AG10803 (cell line): ENCODE measurements at regions not wholly inside any gene's neighbourhood (a gene's known extent, or its start where the extent isn't known, plus 50 kb on each side); places are given as distances from the start of the nearest gene placed in this dataset.
A peak's percentile ranks its signal among the peaks of the same experiment; 100 is the strongest.

Experiments
- DNase-seq: peaks from one replicate; pipeline ENCODE4 v3.0.0; 2010; ENCODE audit warnings: low read depth
- H3K4me3 ChIP-seq: 2 replicates; pipeline ENCODE4 v1.5.1; 2011; ENCODE audit warnings: mild to moderate bottlenecking, low read length, control low read depth
- CTCF ChIP-seq: conservative IDR thresholded peaks from 2 replicates; pipeline ENCODE4 v1.5.1; 2011; ENCODE audit warnings: mild to moderate bottlenecking, low read length, control low read depth, inconsistent platforms

GRCh38 chr9:87211669-87212068 lies 264.4 kb upstream of the GAS1 start:
- TF ChIP-seq CTCF, result no peak
- no peak for DNase-seq
- no peak overlapping the region for H3K4me3 ChIP-seq

- no peak overlapping the region for H3K4me3 ChIP-seq
- DNase-seq, result no peak
- no peak for TF ChIP-seq CTCF
Measured at GRCh38 chr9:87212605-87213021, 265.3 kb upstream of the GAS1 start.

- peak; percentile 34 for DNase-seq
- no peak overlapping the region for H3K4me3 ChIP-seq
- TF ChIP-seq CTCF, result no peak
Measured at GRCh38 chr9:87213948-87214347, 266.6 kb upstream of the GAS1 start.

- H3K4me3 ChIP-seq, result no peak overlapping the region
- DNase-seq, result no peak
Measured at GRCh38 chr9:87214991-87215390, 267.7 kb upstream of the GAS1 start.

GRCh38 chr9:87216036-87216435 lies 268.7 kb upstream of the GAS1 start:
- no peak for DNase-seq
- H3K4me3 ChIP-seq, result no peak overlapping the region
- TF ChIP-seq CTCF, result no peak

More at GRCh38 chr9:87214991-87215390, 267.7 kb upstream of the GAS1 start:
- no peak for TF ChIP-seq CTCF

- H3K4me3 ChIP-seq, result no peak overlapping the region
- no peak for TF ChIP-seq CTCF
- no peak for DNase-seq
Measured at GRCh38 chr9:87216897-87217455, 269.7 kb upstream of the GAS1 start.

GRCh38 chr9:87223392-87224246 lies 274.0 kb upstream of the DAPK1 start:
- peak; percentile 11; the same call in 1 of the 2 replicates for TF ChIP-seq CTCF
- DNase-seq, result peak; percentile 79
- no peak overlapping the region for H3K4me3 ChIP-seq
